ENCODE measurements at regions not wholly inside any gene's neighbourhood (a gene's known extent, or its start where the extent isn't known, plus 50 kb on each side); places are given as distances from the start of the nearest gene placed in this dataset.

DNA sequence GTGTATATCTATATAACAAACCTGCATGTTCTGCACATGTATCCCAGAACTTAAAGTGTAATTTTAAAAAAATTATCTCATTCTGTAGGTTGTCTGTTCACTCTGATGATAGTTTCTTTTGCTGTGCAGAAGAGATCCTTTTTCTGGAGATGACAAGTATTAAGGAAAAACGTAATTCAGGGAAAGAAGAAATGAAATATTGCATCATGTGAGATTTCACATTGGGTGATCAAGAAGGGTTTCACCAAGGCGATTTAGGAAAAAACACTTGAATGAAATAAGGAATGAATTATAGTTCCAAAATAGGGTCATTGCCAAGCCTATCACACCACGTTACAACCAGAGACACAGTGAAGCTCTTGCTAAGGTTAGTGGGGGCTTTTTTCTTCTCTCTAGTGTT, 227.9 kb downstream of the HNRNPD start:
- no peak overlapping the region for H3K27ac ChIP-seq (replicated peaks in 1 of 4)

DNA sequence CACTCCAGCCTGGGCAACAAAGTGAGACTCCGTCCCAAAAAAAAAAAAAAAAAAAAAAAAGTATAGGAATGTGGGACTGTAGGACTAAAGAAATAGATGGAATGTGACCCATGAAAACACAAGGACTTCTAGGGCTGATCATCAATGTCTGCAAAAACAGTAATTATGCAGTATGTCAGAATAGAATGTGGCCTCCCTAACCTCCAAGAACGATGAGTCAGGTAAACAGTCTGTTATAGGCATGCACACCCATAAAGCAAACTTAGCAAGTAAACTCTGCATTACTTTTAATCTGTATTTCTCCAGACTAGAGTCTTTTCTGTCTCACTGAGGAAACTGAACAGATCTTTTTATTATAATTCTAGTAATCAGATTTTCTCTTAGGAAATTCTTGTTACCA, 233.4 kb downstream of the HNRNPD start:
- Histone ChIP-seq H3K4me1 (no peaks in the 10 kb centered on the region), H3K9me3 (no peaks in the 10 kb centered on the region), H3K36me3 (no peaks in the 10 kb centered on the region), H3K27ac (replicated peaks in 1 of 4) (no peak overlapping the region), H3K27me3 (no peaks in the 10 kb centered on the region), H3K4me3 (no peak overlapping the region)
- intact Hi-C loops (cut with DNase I), result no loop called here
- no peak for DNase-seq (ENCODE audit: extremely low spot score)
- WGBS, result 65% methylated on average over 2 of the region's 2 CpGs
- TF ChIP-seq EP300 (IDR thresholded peaks at IDR 0.05) (no peak), CTCF (IDR thresholded peaks at IDR 0.05) (no peak), POLR2A (IDR thresholded peaks at IDR 0.05; ENCODE audit: low read depth) (no peak), POLR2AphosphoS5 (IDR thresholded peaks at IDR 0.05) (no peak)

More for the DNA sequence above, 227.9 kb downstream of the HNRNPD start:
- no peak for TF ChIP-seq POLR2AphosphoS5 (IDR thresholded peaks at IDR 0.05)
- no peak for TF ChIP-seq CTCF (IDR thresholded peaks at IDR 0.05)
- TF ChIP-seq EP300 (IDR thresholded peaks at IDR 0.05), result no peak
- no peak for TF ChIP-seq POLR2A (IDR thresholded peaks at IDR 0.05; ENCODE audit: low read depth)
- intact Hi-C loops (cut with DNase I), result no loop called here
- DNase-seq (ENCODE audit: extremely low spot score), result no peak
- Histone ChIP-seq H3K4me3 (no peak overlapping the region), H3K4me1 (no peaks in the 10 kb centered on the region), H3K36me3 (no peaks in the 10 kb centered on the region), H3K9me3 (no peaks in the 10 kb centered on the region), H3K27me3 (no peaks in the 10 kb centered on the region)
- WGBS, result 76% methylated on average over 3 of the region's 3 CpGs

DNA sequence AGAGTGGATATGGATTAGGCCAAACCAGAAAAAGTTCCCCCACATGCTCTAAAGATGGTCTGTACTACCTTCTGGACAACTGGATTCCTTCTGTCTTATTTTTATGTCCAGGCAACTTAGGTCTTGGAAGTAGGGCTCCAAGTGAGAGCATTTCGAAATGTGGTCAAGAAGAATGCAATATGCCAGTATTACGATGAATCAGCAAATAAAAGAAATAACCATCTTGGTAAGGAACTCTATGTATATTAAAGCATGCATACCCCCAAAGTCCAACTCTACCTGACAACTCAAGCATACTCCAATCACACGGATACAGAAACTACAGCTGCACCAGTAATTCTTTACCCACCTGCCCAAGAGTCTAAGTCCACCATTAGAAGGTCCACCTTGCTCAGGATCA, 234.5 kb downstream of the HNRNPD start:
- no peak overlapping the region for H3K4me3 ChIP-seq
- TF ChIP-seq POLR2A (IDR thresholded peaks at IDR 0.05; ENCODE audit: low read depth), result no peak
- no peak for TF ChIP-seq POLR2AphosphoS5 (IDR thresholded peaks at IDR 0.05)
- TF ChIP-seq CTCF (IDR thresholded peaks at IDR 0.05), result no peak
- no peak for TF ChIP-seq EP300 (IDR thresholded peaks at IDR 0.05)
- no peak overlapping the region for H3K27ac ChIP-seq (replicated peaks in 1 of 4)
- H3K9me3 ChIP-seq, result no peaks in the 10 kb centered on the region
- 90% methylated on average over 3 of the region's 3 CpGs for WGBS
- intact Hi-C loops (cut with DNase I), result no loop called here
- no peaks in the 10 kb centered on the region for H3K27me3 ChIP-seq
- H3K36me3 ChIP-seq, result no peaks in the 10 kb centered on the region
- DNase-seq (ENCODE audit: extremely low spot score), result no peak
- H3K4me1 ChIP-seq, result no peaks in the 10 kb centered on the region

- Histone ChIP-seq H3K27ac (replicated peaks in 1 of 4) (no peak overlapping the region), H3K9me3 (no peaks in the 10 kb centered on the region), H3K4me1 (no peaks in the 10 kb centered on the region), H3K27me3 (no peaks in the 10 kb centered on the region), H3K4me3 (no peak overlapping the region), H3K36me3 (no peaks in the 10 kb centered on the region)
- WGBS, result 62% methylated on average over 4 of the region's 4 CpGs
- intact Hi-C loops (cut with DNase I), result no loop called here
- no peak for DNase-seq (ENCODE audit: extremely low spot score)
- no peak for TF ChIP-seq EP300 (IDR thresholded peaks at IDR 0.05)
- TF ChIP-seq POLR2AphosphoS5 (IDR thresholded peaks at IDR 0.05), result no peak
- TF ChIP-seq CTCF (IDR thresholded peaks at IDR 0.05), result no peak
These were observed 235.4 kb downstream of the HNRNPD start for GRCh38 chr4:82138374-82138773.

GRCh38 chr4:82136161-82136801, 237.5 kb downstream of the HNRNPD start:
- no peak overlapping the region for H3K4me3 ChIP-seq
- no peaks in the 10 kb centered on the region for H3K9me3 ChIP-seq
- H3K4me1 ChIP-seq, result no peaks in the 10 kb centered on the region
- H3K36me3 ChIP-seq, result no peaks in the 10 kb centered on the region
- no peak for TF ChIP-seq POLR2A (IDR thresholded peaks at IDR 0.05; ENCODE audit: low read depth)
- no peaks in the 10 kb centered on the region for H3K27me3 ChIP-seq
- DNase-seq (ENCODE audit: extremely low spot score), result no peak
- no peak overlapping the region for H3K27ac ChIP-seq (replicated peaks in 1 of 4)
- WGBS, result 63% methylated on average over 2 of the region's 2 CpGs
- intact Hi-C loops (cut with DNase I), result no loop called here
